Esophagus muscularis mucosa (tissue), 4 donors: ENCODE measurements at regions not wholly inside any gene's neighbourhood (a gene's known extent, or its start where the extent isn't known, plus 50 kb on each side); places are given as distances from the start of the nearest gene placed in this dataset.

Source experiments
- DNase-seq: peaks from one replicate; pipeline ENCODE4 v3.0.0-alpha.2; 2017; ENCODE audit errors: extremely low spot score
- H3K27ac ChIP-seq, 4 donors: fragments of 200-600 bp; sonication (generic); replicated peaks in 1 of 4; 1 replicate in 3 of 4; 2 replicates in 1 of 4; pipeline ENCODE4 v1.5.1; 2016 to 2019; ENCODE audit warnings: mild to moderate bottlenecking in 1 of 4
- H3K27me3 ChIP-seq, 4 donors: fragments of 200-600 bp; sonication (generic); one replicate each; pipeline versions ENCODE4 v1.5.1 to v1.6.0; 2016 to 2019
- H3K36me3 ChIP-seq, 4 donors: fragments of 200-600 bp; sonication (generic); one replicate each; pipeline ENCODE4 v1.5.1; 2016 to 2019
- H3K4me1 ChIP-seq, 4 donors: fragments of 200-600 bp; sonication (generic); one replicate each; pipeline ENCODE4 v1.5.1; 2016 to 2019
- H3K4me3 ChIP-seq, 4 donors: fragments of 200-600 bp; sonication (generic); 1 replicate in 2 of 4; 2 replicates in 2 of 4; pipeline ENCODE4 v1.5.1; 2016 to 2019; ENCODE audit warnings: mild to moderate bottlenecking in 4 of 4, moderate library complexity in 1 of 4
- H3K9me3 ChIP-seq, 4 donors: fragments of 200-600 bp; sonication (generic); 1 replicate in 3 of 4; 2 replicates in 1 of 4; pipeline ENCODE4 v1.5.1; 2016 to 2019
- CTCF ChIP-seq, 3 experiments: fragments of 200-600 bp in 2 of 3; fragments of 450-650 bp in 1 of 3; sonication (generic) in 2 of 3; IDR thresholded peaks; one replicate each; pipeline ENCODE4 v1.5.1; 2017 to 2019; ENCODE audit warnings: antibody characterized with exemption in 3 of 3, mild to moderate bottlenecking in 2 of 3, moderate library complexity in 1 of 3
- EP300 ChIP-seq: sonication (generic); formaldehyde crosslinking; IDR thresholded peaks from one replicate; pipeline ENCODE4 v1.6.1; 2017; ENCODE audit warnings: antibody characterized with exemption
- POLR2A ChIP-seq: fragments of 450-650 bp; IDR thresholded peaks from one replicate; pipeline ENCODE4 v1.6.1; 2017; ENCODE audit warnings: antibody characterized with exemption, moderate library complexity, mild to moderate bottlenecking, low read depth
- POLR2AphosphoS5 ChIP-seq, 2 donors: sonication (generic); formaldehyde crosslinking; IDR thresholded peaks; one replicate each; pipeline ENCODE4 v1.6.1; 2017; ENCODE audit warnings: antibody characterized with exemption in 2 of 2
- WGBS: methylation state at CpG from one replicate; pipeline ENCODE4 v1.1.5; 2018; 5-methylcytosine and 5-hydroxymethylcytosine counted together
- intact Hi-C: fragments of 100-400 bp; cut with DNase I; formaldehyde crosslinking; loops from one replicate; pipeline ENCODE4 v1.15.1; 2023

DNA sequence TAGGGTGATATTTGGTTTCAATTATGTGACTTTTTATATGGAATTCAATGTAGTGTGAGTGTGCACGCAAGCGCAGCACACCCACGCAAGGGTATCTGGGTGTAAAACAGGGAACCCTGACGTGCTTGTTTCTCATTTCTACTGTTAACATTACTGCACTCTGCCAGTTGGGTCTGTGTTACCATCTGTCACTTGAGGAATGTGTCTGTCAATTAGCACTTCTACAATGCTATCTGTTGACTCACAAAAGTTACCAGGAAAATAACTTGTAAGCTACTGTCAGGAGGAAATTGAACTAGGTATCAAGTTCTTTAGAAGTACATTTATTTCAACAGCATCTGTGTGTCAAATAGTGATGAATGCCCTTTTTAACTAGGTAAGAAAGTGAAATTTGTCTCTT is 695.5 kb upstream of the LRFN5 start:
- 77% methylated on average over 4 of the region's 4 CpGs for WGBS
- DNase-seq = no peak
- H3K36me3 ChIP-seq = no peaks in the 10 kb centered on the region
- H3K9me3 ChIP-seq = no peaks in the 10 kb centered on the region
- no peaks in the 10 kb centered on the region for H3K27me3 ChIP-seq
- no peaks in the 10 kb centered on the region for H3K4me1 ChIP-seq
- no peak overlapping the region for H3K4me3 ChIP-seq
- no peak overlapping the region for H3K27ac ChIP-seq
- TF ChIP-seq CTCF (IDR thresholded peaks at IDR 0.05) = no peak
- no peak for TF ChIP-seq POLR2A
- TF ChIP-seq EP300 = no peak
- no peak for TF ChIP-seq POLR2AphosphoS5 (IDR thresholded peaks at IDR 0.05)
- intact Hi-C loops = no loop called here

- Histone ChIP-seq H3K27ac (no peak overlapping the region), H3K36me3 (no peaks in the 10 kb centered on the region), H3K27me3 (no peaks in the 10 kb centered on the region), H3K9me3 (no peaks in the 10 kb centered on the region), H3K4me1 (no peaks in the 10 kb centered on the region), H3K4me3 (no peak overlapping the region)
- no peak for TF ChIP-seq POLR2A
- WGBS = 11% methylated on average over 2 of the region's 2 CpGs
- intact Hi-C loops = no loop called here
- no peak for DNase-seq
These were observed 696.8 kb upstream of the LRFN5 start for GRCh38 chr14:40909906-40910305.

- no peak for DNase-seq
- TF ChIP-seq POLR2AphosphoS5 (IDR thresholded peaks at IDR 0.05) (no peak), POLR2A (no peak), CTCF (IDR thresholded peaks at IDR 0.05) (no peak), EP300 (no peak)
- intact Hi-C loops = no loop called here
- Histone ChIP-seq H3K27ac (no peak overlapping the region), H3K4me3 (no peak overlapping the region), H3K4me1 (no peaks in the 10 kb centered on the region), H3K27me3 (no peaks in the 10 kb centered on the region), H3K9me3 (no peaks in the 10 kb centered on the region), H3K36me3 (no peaks in the 10 kb centered on the region)
These were observed 703.0 kb upstream of the LRFN5 start for GRCh38 chr14:40903709-40904108.

DNA sequence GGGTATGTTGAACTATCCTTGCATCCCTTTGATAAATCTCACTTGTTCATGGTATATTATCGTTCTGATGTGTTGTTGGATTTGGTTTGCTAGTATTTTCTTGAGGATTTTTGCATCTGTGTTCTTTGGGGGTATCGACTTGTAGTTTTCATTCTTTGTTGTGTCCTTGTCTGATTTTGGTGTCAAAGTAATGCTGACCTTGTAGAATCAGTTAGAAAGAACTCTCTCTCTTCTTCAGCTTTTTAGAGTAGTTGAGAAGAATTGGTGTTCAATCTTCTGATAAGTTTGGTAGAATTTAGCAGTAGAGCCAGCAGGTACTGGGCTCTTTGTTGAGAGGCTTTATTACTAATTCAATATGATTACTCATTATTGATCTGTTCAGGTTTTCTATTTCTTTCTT is 707.2 kb upstream of the LRFN5 start:
- no peak for DNase-seq
- Histone ChIP-seq H3K27me3 (no peaks in the 10 kb centered on the region), H3K36me3 (no peaks in the 10 kb centered on the region), H3K4me1 (no peaks in the 10 kb centered on the region), H3K9me3 (no peaks in the 10 kb centered on the region), H3K27ac (no peak overlapping the region), H3K4me3 (no peak overlapping the region)
- 63% methylated on average over 2 of the region's 2 CpGs for WGBS
- TF ChIP-seq POLR2A (no peak), POLR2AphosphoS5 (IDR thresholded peaks at IDR 0.05) (no peak), EP300 (no peak), CTCF (IDR thresholded peaks at IDR 0.05) (no peak)
- intact Hi-C loops = no loop called here

- no peak for TF ChIP-seq POLR2AphosphoS5 (IDR thresholded peaks at IDR 0.05)
- no peak for TF ChIP-seq CTCF (IDR thresholded peaks at IDR 0.05)
- TF ChIP-seq EP300 = no peak
- TF ChIP-seq POLR2A = no peak
- intact Hi-C loops = no loop called here
- no peak overlapping the region for H3K4me3 ChIP-seq
- H3K27ac ChIP-seq = no peak overlapping the region
- DNase-seq = no peak
- no peaks in the 10 kb centered on the region for H3K27me3 ChIP-seq
- no peaks in the 10 kb centered on the region for H3K4me1 ChIP-seq
- 85% methylated on average over 2 of the region's 2 CpGs for WGBS
- H3K36me3 ChIP-seq = no peaks in the 10 kb centered on the region
- H3K9me3 ChIP-seq = no peaks in the 10 kb centered on the region
These were observed 711.8 kb upstream of the LRFN5 start for GRCh38 chr14:40894846-40895245.
